HG03159 (cell line): ENCODE measurements at regions not wholly inside any gene's neighbourhood (a gene's known extent, or its start where the extent isn't known, plus 50 kb on each side); places are given as distances from the start of the nearest gene placed in this dataset.
A peak's percentile ranks its signal among the peaks of the same experiment; 100 is the strongest.

Experiments used
- ATAC-seq: cut with Tn5 transposase; IDR thresholded peaks from one replicate; pipeline ENCODE4 v1.9.1; 2021; ENCODE audit warnings: mild to moderate bottlenecking, moderate library complexity; ENCODE audit not compliant: unreplicated experiment

DNA sequence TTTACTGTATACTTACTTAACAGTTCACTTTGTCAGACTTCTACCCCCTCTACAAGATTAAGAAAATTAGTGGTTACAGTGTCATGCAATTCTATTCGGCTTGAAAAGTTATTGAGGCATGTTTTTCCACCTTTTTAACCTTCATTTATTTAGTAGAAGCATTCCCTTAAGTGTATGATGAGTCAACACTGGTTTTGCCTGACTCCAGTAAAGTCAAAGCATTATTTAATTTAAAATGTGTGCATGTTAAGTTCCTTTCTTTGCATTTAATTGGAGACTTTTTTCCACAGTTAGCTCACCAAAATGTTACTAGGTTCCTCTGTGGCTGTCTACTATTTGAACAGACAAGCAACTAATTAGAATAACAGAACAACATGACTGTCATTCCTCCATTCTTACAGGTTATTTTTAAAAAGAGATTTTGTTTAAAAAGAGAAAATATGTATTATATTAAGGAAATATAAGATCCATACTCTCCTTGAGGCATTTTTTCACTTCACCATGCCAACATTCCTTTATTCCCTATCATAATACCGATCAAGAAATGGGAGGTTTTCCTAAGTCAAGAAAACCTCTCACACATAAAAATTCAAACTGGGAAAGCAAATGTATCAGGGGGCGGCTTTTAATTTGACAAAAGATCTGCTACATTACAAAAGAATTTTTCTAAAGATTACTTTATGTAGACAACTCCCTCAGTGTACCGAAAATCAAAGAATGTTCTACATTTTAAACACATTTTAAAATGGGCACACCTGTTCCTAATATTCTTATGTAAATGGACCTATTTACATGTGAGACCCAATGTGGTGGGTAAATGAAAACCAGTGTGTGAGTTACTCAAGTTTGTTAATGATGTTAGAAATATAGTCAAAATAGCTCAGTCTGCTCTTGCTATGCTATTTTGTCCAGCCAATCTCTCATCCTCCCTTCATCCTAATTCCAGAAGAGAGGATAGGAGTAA is 361.2 kb downstream of the UTRN start:
- no peak for ATAC-seq

DNA sequence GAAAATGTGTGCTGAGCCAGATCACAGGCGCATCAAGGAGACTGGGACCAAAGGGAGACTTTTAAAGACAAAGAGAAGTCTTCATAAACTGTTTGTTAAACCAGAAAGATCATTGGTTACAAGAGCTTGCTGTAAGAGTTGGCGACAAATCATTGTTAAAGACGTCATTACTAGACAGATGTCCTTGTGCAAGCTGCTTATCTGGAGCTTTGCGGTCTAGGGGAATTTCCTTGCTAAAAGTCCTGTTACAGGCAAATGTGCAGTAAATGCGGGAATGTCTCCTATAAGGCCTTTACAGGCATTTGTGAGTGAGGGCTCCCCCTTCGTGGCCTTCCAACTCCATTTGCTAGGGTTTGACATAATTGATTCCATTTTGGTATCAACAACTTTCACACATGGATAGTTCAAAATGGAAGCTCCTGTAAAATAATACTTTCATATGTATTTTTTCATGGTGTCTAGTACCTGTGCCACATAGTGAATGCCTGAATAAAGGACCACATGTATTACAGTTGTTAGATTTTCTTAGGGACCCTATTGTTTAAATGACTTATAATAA is 362.4 kb downstream of the UTRN start:
- no peak for ATAC-seq

DNA sequence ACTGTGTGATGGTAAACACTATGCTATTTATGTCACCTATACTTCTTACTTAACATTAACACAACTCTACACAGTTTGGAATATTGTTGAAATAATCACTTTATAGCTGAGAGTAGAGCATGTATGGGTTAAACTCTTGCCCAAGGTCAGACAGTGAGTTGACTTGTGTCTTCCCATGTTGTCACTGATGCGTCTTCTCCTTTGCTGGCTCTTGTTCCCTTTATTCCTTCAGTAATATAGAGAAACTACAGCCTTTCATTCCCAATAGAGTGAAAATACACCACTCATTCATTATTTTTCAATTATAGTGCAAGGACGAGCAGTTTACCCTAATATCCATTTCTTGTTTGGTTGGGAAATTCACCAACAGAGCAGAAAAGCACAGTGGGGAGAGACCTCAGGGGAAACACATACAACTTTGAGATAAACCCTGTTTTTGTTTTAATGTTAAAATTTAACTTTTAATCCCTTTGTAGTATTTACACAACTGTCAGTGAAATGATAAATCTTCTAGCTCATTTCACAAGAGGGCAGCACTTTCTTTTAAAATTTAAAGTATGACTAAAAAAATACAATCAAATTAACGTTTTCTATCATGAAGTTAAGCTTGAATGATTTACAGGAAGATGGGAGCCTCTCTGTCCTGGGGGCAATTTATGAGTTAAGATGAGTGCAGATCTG is 363.0 kb downstream of the UTRN start:
- no peak for ATAC-seq

DNA sequence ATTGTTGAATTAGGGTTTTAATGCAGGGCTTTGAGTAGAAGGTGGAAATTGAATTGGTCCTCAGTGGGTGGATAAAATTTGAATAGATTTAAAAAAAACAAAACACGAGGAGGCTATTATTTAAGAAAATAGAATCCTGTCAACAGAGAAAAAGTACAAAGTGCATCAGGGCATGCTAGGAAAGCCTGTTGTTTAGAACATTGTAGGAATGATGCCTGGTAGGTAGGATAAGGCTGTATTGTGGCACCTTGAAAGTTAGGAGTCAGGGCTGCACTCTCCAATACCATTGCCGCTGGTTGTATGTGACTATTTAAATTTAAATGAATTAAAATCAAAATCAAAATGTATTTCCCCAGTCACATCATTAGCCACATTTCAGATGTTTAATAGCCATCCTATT is 363.9 kb downstream of the UTRN start:
- no peak for ATAC-seq

DNA sequence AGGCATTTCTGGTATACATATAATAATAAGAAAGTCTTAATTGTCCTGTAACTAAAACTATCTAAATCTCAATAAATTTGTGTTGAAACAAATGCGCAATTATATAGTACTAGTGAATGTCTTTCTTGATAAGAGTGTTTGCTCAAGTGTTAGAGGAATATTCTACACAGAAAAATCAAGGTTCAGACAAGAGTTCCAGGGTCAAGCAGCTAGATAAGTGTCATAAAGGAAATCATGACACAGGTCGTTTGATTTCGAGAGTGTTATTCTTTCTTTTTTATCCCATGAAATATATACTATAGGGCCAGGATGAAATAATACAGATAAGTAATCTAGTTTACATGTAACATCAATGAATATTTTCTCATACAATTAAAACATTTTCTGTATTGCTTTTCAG is 366.1 kb downstream of the UTRN start:
- no peak for ATAC-seq

DNA sequence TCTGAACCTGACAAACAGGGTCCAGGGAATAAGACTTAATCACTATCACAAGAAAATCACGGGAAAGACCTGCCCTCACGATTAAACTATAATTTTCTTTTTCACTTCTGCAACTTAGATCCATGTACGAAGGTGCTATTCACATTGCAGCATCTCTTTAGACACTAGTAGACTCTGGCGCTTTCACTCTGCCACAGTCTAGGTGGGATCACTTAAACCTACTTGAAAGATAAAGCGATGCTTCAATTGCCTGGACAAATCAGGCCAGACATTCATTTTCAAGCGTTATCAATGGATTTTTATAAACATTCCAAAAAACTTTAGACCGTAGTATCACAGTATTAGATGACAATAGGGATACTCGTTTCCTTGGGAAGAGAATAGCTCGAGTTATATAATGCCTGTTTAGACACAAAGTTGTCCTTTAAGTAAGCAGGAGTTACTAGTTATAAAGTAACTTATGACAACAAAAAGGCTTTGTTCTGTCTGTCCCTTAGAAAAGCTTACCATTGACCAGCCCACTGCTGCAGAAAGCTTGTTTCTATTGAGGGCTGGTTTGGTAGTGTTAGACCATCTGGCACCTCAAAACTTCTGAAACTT is 367.3 kb downstream of the UTRN start:
- no peak for ATAC-seq

DNA sequence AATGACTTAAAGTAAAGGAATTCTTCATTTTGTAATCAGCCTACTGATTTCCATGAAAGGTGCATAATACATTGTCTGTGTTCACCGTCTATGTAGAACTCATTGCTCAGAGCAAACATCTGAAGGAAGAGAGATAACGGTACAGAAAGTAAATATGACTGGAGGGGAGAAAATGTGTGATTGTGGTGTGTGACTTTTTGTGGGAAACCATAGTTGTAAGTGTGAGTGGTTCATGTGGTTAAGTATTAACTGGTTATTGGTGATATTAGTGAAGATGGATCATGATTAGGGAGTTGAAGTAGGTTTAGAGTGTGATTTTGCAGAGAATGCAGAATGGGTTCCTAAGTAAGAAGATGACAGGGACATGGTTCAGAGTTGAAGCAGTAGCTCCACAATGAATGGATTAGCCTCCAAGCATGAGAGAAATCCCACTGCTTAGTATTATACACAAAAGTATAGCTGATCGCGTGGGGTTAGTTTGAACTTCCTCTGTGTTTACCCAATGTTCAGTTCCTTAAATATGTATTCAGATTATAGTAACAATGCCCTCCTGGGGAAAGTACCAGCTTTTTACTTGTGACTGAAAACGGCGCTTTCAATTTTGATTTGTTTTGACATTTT is 368.9 kb downstream of the UTRN start:
- ATAC-seq = peak; percentile 96

DNA sequence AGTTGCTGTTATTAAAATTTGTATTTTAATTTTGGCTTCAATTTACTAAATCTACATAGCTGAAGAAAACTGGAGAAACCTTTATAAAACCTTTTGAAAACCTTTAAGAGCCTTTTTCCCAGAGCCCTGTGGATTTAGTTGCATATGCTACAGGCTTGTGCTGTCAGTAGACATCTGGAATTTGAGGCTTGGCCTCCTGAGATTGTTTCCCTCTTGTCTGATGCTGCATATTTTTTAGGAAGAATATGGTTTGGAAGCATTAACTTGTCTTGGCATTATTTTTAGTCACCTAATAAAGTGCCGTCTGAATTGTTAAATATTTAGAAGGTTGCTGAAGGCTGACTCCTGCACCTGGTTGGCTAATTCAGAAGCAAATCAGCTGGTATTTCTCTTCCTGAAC is 369.4 kb downstream of the UTRN start:
- peak; percentile 4 for ATAC-seq

DNA sequence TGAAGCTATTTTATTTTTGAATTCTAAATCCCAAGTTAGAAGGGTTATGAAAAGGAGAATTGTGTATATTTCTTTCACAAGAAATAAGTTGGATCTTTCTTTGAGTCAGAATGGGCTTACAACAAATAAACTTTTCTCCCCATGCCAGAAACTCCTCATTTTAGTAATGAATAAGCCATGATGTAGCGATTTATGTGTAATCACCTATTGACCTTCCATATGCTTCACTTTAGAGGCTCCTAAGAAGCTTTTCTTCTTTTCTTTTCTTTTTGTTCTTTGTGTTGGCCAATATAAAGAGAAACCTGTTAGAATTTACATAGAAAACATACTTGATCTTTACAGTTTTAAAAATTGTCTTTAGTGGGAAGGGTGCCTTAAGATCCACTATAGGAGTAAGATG is 370.2 kb downstream of the UTRN start:
- ATAC-seq = no peak

DNA sequence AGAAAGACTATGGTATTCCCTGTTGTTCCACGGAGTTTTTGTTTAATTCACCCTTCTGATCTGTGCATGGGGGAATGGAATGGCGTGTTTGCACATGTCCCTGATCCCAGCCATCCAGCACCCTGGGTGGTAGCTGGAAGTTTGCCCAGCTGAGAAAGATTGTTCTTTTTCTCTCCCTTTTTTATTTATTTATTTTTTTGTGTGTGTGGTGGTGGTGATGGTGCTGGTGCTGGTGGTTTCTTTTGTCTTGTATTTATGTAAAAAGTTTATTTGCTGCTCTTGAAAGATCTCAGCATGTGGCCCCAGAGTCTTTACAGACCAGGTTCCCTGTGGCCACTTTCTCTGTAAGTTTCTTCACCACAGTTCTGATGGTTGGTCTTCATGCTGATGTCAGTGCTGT is 372.6 kb downstream of the UTRN start:
- ATAC-seq = no peak

DNA sequence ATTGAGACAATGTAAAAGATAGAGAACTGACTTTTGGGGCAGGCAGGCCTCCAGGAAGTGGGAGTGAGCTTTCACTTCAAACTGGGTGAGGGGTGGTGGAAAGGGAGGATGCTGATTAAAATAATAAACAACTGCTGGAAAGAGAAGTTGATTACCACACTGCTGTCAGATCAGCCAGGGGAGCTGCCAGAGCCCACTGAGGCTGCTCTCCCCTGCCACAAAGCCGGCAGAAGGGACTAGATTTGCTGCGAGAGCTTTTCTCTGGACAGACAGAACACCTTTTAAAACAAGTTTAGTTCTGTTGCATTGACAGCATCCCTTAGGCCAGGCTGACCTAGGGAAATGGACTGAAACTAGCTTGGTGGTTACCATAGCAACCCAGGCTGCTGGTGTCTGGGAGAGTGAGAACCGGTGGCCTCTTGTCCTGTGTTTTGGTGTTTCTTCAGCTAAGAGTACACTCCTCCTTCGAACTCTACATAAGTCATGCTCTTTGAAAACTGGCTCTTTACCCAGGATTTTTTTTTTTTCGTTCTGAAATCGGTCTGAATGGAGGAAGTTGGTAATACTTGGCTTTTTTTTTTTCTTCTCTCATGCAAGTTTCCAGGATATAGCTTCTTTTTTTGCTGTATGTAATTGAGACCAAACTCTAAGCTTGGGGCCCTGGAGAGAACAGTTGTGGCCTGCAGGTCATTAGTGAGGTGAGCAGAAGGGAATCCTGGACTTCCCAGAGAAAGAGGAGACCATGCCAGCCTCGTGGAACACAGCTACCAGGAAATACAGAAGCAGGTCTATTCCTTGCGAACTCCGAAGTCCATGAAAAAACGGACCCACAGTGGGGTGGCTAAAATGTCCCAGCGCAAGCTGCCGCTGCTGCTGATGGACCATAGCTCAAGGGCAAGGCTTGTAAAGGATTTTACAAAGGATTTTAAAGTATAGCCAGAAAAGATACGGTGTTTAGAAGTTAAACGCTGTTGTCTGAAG is 374.4 kb downstream of the UTRN start:
- ATAC-seq = peak; percentile 87

DNA sequence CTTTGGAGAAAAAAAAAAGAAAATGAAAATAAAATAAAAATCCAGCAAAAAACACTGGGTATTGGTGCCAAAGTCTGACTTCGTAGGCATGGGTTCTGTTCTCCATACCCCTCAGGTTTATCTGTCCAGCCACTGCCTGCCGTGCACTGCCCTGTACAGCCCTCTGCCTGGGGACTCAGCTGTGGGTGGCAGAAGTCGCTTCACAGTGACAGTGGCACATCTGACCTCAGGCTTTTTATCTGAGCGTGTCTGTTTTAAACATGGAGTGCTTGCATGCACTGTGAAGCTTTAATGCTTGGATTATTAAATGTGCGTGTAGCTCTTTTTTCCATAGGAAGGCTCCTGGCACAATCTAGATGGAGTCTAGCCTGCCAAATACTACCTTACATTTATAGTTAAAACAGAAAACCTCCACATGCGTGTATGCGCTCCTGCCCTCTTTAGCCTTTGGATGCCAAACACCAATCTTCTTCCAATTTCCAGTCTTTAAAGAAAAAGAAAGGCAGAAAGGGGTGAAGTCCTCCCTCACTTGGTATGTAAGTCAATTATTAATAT is 375.5 kb downstream of the UTRN start:
- no peak for ATAC-seq

DNA sequence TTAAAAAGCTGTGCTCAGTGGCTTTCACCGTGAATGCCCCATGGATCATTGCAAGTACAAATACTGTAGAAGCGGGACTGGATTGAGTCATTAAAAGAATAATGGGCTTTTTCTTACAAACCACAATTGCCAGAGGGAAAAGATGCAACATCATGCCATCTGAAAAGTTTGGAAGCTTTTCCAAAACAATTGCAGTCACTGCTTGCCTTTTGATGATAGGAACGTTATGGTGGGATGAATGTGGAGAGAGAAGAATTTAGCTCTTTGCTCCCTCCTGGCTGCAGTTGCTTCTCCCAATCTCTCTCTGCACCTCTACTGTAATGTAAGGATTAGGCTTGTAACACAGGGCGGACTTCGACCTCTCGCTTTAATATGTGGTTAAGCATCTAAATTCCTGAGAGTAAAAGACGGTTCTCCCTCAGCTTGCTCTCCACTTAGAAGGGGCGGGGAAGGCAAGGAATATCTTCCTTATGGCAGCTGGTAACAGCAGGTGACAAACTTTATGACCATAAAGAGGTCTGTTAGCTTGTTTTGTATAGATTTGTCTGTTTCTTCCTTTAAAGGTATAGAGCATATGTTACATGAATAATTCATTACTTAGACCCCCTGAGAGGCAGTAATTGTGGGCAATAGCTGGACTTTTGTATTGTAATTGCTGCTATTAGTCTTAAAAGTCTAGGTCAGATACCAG is 376.1 kb downstream of the UTRN start:
- no peak for ATAC-seq

DNA sequence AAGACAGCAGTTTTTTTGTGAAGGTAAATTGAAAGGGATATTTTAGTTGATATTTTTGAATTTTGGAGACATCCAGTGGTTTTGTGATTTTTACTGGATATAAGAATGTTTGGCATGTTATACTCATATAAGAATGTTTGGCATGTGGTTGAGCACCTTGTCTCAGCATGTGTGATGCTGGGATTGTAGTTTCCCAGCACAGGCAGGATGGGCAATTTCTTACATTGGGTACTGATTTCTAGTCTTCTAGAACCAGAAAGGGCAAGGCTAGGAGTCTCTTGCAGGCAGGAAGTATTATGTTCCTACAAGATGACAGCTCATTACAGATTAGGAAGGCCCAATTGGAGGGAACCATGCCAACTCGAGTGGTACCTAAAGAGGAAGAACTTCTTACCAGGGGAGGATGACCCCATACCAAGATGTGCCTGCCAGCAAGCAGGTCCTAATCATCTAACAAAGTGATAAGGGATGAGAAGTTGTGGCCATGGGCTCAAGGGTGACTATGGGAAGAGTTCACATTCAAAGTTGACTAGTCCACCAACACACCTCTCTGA is 377.8 kb downstream of the UTRN start:
- no peak for ATAC-seq

DNA sequence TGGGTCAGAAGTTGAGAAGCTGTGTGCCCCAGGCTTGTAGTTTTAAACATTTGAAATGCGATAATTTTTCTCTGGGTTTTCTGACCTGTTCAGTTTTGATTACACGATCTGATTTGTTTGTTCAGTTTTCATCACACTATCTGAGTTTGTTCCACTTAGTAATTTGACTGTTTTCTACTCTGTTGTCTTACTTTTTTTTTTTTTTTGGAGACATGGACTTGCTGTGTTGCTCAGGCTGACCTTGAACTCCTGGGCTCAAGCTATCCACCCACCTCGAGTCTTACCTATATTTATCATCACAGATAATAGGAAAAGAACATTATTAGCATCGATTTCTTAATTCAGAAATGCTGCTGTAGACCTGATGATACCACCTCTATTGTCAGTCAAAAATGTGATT is 379.1 kb downstream of the UTRN start:
- no peak for ATAC-seq

DNA sequence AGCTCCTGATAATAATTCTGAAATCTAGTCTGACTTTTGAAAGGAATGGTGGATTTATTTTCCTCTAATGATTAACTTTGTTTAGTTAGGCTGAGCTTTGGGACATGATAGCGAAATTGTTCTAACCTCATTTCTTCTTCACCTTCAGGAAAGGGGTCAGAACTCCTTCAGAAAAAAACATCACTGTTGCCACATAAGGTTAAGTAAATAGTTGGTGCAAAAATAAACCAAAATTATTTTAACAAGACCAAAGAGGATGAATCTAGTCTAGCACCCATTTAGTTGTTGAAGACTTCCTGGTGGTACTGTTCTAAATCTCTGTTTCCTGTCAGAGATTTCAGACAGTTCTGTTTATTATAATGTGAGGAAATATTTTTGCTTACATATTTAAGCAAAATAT is 379.8 kb downstream of the UTRN start:
- no peak for ATAC-seq

DNA sequence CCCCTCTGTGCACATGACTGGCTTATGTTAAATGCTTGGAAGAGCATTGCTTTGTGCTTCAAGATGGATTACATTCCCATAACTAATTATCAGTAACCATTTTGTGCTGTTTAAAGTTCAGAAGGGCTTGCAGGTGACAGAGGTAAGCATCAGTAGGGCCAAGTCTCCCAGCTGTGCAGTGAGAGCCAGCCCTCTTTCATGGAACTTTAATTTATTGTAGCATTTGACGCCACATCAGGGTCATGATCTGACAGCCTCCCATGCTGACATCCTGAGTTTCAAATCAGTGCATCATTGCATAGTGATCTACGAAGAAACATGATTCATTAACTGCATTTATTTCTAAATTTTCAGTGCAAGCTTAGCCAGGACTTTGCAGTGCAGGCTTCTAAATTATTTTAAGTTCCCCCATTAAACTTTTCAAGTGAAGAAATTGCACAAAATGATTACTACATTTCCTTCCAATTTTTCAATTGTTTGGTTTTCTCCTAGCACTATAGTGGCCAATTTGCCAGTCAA is 380.9 kb downstream of the UTRN start:
- ATAC-seq = no peak

DNA sequence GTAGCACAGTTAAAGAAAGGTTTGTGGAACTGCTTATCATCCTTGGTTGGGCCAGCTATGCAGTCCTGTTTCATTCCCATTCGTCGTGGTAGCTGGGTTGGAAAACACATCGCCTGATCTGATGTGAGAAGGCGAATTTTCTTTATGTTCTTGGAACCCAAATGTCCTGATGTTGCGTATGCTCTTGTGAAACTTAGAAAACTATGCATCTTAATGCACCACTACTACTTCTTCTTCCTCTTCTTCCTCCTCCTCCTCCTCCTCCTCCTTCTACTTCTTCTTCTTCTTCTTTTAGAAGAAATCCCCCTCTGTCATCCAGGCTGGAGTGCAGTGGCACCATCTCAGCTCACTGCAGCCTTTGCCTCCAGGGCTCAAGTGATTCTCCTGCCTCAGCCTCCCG is 381.6 kb downstream of the UTRN start:
- no peak for ATAC-seq
